ENCODE measurements at regions not wholly inside any gene's neighbourhood (a gene's known extent, or its start where the extent isn't known, plus 50 kb on each side); places are given as distances from the start of the nearest gene placed in this dataset.

- WGBS (ENCODE audit: low lambda C conversion rate): 84% methylated on average over 2 of the region's 2 CpGs
- Histone ChIP-seq H3K79me2 (ENCODE audit: insufficient read depth) (no peaks in the 10 kb centered on the region), H3K4me1 (ENCODE audit: control insufficient read depth in 1 of 2, insufficient read depth in 2 of 2, low read depth in 1 of 2, low read length in 1 of 2) (peaks cover 0 to 6% of the 10 kb centered on the region in 2 experiments; a peak in 1 of 4 replicates), H3K4me2 (no peak overlapping the region), H3K27ac (ENCODE audit: low read depth in 2 of 2, low read length in 1 of 2) (no peak overlapping the region), H3K27me3 (ENCODE audit: insufficient read depth) (no peaks in the 10 kb centered on the region), H3K36me3 (replicated peaks in 1 of 2; ENCODE audit: control insufficient read depth in 1 of 2, insufficient read depth in 2 of 2, low read length in 1 of 2) (no peaks in the 10 kb centered on the region), H3F3A (replicated peaks; ENCODE audit: insufficient read depth) (no peaks in the 10 kb centered on the region), H3K9me2 (no peaks in the 10 kb centered on the region), H3K9me3 (no peaks in the 10 kb centered on the region), H2AFZ (ENCODE audit: low read depth) (no peak overlapping the region), H3K4me3 (ENCODE audit: low read depth in 2 of 2, low read length in 1 of 2) (no peak overlapping the region), H4K20me1 (ENCODE audit: insufficient read depth) (no peaks in the 10 kb centered on the region), H3K9ac (no peak overlapping the region)
- TF ChIP-seq REST (IDR thresholded peaks at IDR 0.05; ENCODE audit: low read depth, low read length): no peak
- no peak for TF ChIP-seq FOXJ3 (CRISPR knock-in tag; IDR thresholded peaks at IDR 0.05)
- TF ChIP-seq, protein P1, sequence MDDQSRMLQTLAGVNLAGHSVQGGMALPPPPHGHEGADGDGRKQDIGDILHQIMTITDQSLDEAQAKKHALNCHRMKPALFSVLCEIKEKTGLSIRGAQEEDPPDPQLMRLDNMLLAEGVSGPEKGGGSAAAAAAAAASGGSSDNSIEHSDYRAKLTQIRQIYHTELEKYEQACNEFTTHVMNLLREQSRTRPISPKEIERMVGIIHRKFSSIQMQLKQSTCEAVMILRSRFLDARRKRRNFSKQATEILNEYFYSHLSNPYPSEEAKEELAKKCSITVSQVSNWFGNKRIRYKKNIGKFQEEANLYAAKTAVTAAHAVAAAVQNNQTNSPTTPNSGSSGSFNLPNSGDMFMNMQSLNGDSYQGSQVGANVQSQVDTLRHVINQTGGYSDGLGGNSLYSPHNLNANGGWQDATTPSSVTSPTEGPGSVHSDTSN (IDR thresholded peaks at IDR 0.05): no peak
- no peak for TF ChIP-seq RXRA (IDR thresholded peaks at IDR 0.05; ENCODE audit: borderline replicate concordance, low read depth)
- TF ChIP-seq POLR2AphosphoS5 (IDR thresholded peaks at IDR 0.05; ENCODE audit: low read depth, low read length): no peak
- TF ChIP-seq ELF1 (IDR thresholded peaks at IDR 0.05): no peak
- no peak for TF ChIP-seq YY1 (IDR thresholded peaks at IDR 0.05; ENCODE audit: low read depth)
- TF ChIP-seq CHD2 (IDR thresholded peaks at IDR 0.05; ENCODE audit: low read length, partially characterized antibody): no peak
- no peak for TF ChIP-seq MXI1 (IDR thresholded peaks at IDR 0.05; ENCODE audit: low read depth, low read length)
- no peak for TF ChIP-seq SIN3A (IDR thresholded peaks at IDR 0.05; ENCODE audit: borderline replicate concordance, low read depth, low read length)
- no peak for DNase-seq
- CTCF ChIA-PET: interaction anchor here (1.3 kb wide), 1 partner anchor 142 kb away, joined by 4 read pairs; no protein-coding TSS in a partner anchor
- POLR2A ChIA-PET: no interaction called here
Measured at GRCh38 chr15:79522656-79523055, 90.5 kb downstream of the MINAR1 start.

- Histone ChIP-seq H3K9me2 (no peaks in the 10 kb centered on the region), H3K4me2 (no peak overlapping the region), H3K9ac (no peak overlapping the region), H2AFZ (ENCODE audit: low read depth) (no peak overlapping the region), H3K4me3 (ENCODE audit: low read depth in 2 of 2, low read length in 1 of 2) (no peak overlapping the region), H3K4me1 (ENCODE audit: control insufficient read depth in 1 of 2, insufficient read depth in 2 of 2, low read depth in 1 of 2, low read length in 1 of 2) (peaks cover 0 to 6% of the 10 kb centered on the region in 2 experiments; a peak in 1 of 4 replicates), H4K20me1 (ENCODE audit: insufficient read depth) (no peaks in the 10 kb centered on the region), H3K27me3 (ENCODE audit: insufficient read depth) (no peaks in the 10 kb centered on the region), H3K27ac (ENCODE audit: low read depth in 2 of 2, low read length in 1 of 2) (no peak overlapping the region), H3K79me2 (ENCODE audit: insufficient read depth) (no peaks in the 10 kb centered on the region), H3K36me3 (replicated peaks in 1 of 2; ENCODE audit: control insufficient read depth in 1 of 2, insufficient read depth in 2 of 2, low read length in 1 of 2) (no peaks in the 10 kb centered on the region), H3F3A (replicated peaks; ENCODE audit: insufficient read depth) (no peaks in the 10 kb centered on the region), H3K9me3 (no peaks in the 10 kb centered on the region)
- POLR2A ChIA-PET: no interaction called here
- WGBS (ENCODE audit: low lambda C conversion rate): 19% methylated on average over 3 of the region's 3 CpGs
- peak; percentile 33 for DNase-seq
- CTCF ChIA-PET: interaction anchor here (1.3 kb wide), 1 partner anchor 142 kb away, joined by 4 read pairs; no protein-coding TSS in a partner anchor
- TF ChIP-seq FOXJ3 (CRISPR knock-in tag; IDR thresholded peaks at IDR 0.05): no peak
- peak; percentile 62 for TF ChIP-seq GATA2 (CRISPR knock-in tag; IDR thresholded peaks at IDR 0.05)
Measured at GRCh38 chr15:79523266-79523665, 91.1 kb downstream of the MINAR1 start.
